ENCODE measurements at regions not wholly inside any gene's neighbourhood (a gene's known extent, or its start where the extent isn't known, plus 50 kb on each side); places are given as distances from the start of the nearest gene placed in this dataset.

DNA sequence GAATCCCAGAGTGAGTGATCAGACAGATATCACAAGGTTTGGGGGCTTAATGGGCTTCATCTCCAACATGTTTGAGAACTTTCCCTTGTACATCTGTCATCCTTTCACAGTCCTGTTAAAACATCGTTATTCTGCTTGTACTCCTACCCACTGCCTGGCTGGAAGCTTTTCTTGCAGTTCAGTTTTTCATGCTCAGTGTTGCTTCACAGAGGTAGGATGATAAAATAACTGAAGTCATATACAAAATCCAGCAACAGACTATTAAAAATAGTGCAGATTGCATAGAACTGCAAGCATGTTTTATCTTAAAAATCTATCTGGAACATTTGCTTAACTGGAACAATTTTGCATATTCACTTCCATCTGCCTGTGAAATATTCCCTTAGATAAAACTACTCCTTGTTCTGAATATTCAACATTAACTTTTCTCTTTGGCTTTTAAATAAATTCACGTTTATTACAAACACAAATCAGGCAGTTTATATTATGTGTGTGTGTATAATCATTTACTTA lies 579.6 kb upstream of the IGFBP7 start:
- 0 out of 2 replicates have a peak, but pooled peaks cover 3% of the 10 kb centered on the region for H3K4me1 ChIP-seq (ENCODE audit: insufficient read depth)
- no peak overlapping the region for H3K4me3 ChIP-seq
- no peak overlapping the region for H3K4me2 ChIP-seq
- Mint-ChIP-seq H3K36me3 (ENCODE audit: low read depth) (peaks cover 23% of the 10 kb centered on the region), H3K27me3 (ENCODE audit: insufficient read depth, low read depth, poor library complexity) (peaks cover 2% of the 10 kb centered on the region), H3K9me3 (peaks cover 21% of the 10 kb centered on the region), H3K27ac (no peak overlapping the region), H3K4me1 (peaks cover 6% of the 10 kb centered on the region; the same call in 1 of the 3 replicates), H3K4me3 (no peak overlapping the region)
- no peaks in the 10 kb centered on the region for H3F3A ChIP-seq (replicated peaks; ENCODE audit: low read depth)
- H3K27ac ChIP-seq (ENCODE audit: low read depth): no peak overlapping the region
- TF ChIP-seq ZNF114 (CRISPR knock-in tag; IDR thresholded peaks at IDR 0.05) (no peak), ZNF331 (CRISPR knock-in tag; IDR thresholded peaks at IDR 0.05; ENCODE audit: low read depth) (no peak), EZH2phosphoT487 (IDR thresholded peaks at IDR 0.05; ENCODE audit: unreplicated experiment) (no peak), STAT1 (IDR thresholded peaks at IDR 0.05; ENCODE audit: unreplicated experiment) (no peak)
- H4K20me1 ChIP-seq (replicated peaks; ENCODE audit: insufficient read depth): no peaks in the 10 kb centered on the region
- no peak overlapping the region for H2AFZ ChIP-seq
- no peaks in the 10 kb centered on the region for H3K36me3 ChIP-seq (ENCODE audit: insufficient read depth)
- H3K9me2 ChIP-seq (ENCODE audit: insufficient read depth): no peaks in the 10 kb centered on the region
- DNase-seq (ENCODE audit: low spot score) (no peak), ATAC-seq (no peak)
- H3K79me2 ChIP-seq (replicated peaks; ENCODE audit: insufficient read depth): no peaks in the 10 kb centered on the region
- no peaks in the 10 kb centered on the region for H3K27me3 ChIP-seq (ENCODE audit: insufficient read depth)

GRCh38 chr4:57682275-57682674 lies 572.1 kb upstream of the IGFBP7 start:
- no peak overlapping the region for H3K4me3 Mint-ChIP-seq
- no peaks in the 10 kb centered on the region; the same call in 2 of the 3 replicates for H3K36me3 Mint-ChIP-seq (ENCODE audit: low read depth)
- TF ChIP-seq ZNF331 (CRISPR knock-in tag; IDR thresholded peaks at IDR 0.05; ENCODE audit: low read depth) (no peak), JUNB (IDR thresholded peaks at IDR 0.05; ENCODE audit: unreplicated experiment) (no peak), ETS1 (IDR thresholded peaks at IDR 0.05) (no peak), CREB1 (CRISPR knock-in tag; IDR thresholded peaks at IDR 0.05; ENCODE audit: low read depth) (no peak), STAT1 (IDR thresholded peaks at IDR 0.05; ENCODE audit: unreplicated experiment) (no peak), EZH2phosphoT487 (IDR thresholded peaks at IDR 0.05; ENCODE audit: unreplicated experiment) (no peak), NANOG (IDR thresholded peaks at IDR 0.05; ENCODE audit: borderline replicate concordance) (no peak)
- TF ChIP-seq, protein P1, sequence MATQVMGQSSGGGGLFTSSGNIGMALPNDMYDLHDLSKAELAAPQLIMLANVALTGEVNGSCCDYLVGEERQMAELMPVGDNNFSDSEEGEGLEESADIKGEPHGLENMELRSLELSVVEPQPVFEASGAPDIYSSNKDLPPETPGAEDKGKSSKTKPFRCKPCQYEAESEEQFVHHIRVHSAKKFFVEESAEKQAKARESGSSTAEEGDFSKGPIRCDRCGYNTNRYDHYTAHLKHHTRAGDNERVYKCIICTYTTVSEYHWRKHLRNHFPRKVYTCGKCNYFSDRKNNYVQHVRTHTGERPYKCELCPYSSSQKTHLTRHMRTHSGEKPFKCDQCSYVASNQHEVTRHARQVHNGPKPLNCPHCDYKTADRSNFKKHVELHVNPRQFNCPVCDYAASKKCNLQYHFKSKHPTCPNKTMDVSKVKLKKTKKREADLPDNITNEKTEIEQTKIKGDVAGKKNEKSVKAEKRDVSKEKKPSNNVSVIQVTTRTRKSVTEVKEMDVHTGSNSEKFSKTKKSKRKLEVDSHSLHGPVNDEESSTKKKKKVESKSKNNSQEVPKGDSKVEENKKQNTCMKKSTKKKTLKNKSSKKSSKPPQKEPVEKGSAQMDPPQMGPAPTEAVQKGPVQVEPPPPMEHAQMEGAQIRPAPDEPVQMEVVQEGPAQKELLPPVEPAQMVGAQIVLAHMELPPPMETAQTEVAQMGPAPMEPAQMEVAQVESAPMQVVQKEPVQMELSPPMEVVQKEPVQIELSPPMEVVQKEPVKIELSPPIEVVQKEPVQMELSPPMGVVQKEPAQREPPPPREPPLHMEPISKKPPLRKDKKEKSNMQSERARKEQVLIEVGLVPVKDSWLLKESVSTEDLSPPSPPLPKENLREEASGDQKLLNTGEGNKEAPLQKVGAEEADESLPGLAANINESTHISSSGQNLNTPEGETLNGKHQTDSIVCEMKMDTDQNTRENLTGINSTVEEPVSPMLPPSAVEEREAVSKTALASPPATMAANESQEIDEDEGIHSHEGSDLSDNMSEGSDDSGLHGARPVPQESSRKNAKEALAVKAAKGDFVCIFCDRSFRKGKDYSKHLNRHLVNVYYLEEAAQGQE (IDR thresholded peaks at IDR 0.05; ENCODE audit: unreplicated experiment): no peak
- TF ChIP-seq, protein P2, sequence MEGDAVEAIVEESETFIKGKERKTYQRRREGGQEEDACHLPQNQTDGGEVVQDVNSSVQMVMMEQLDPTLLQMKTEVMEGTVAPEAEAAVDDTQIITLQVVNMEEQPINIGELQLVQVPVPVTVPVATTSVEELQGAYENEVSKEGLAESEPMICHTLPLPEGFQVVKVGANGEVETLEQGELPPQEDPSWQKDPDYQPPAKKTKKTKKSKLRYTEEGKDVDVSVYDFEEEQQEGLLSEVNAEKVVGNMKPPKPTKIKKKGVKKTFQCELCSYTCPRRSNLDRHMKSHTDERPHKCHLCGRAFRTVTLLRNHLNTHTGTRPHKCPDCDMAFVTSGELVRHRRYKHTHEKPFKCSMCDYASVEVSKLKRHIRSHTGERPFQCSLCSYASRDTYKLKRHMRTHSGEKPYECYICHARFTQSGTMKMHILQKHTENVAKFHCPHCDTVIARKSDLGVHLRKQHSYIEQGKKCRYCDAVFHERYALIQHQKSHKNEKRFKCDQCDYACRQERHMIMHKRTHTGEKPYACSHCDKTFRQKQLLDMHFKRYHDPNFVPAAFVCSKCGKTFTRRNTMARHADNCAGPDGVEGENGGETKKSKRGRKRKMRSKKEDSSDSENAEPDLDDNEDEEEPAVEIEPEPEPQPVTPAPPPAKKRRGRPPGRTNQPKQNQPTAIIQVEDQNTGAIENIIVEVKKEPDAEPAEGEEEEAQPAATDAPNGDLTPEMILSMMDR (conservative IDR thresholded peaks at IDR 0.05; ENCODE audit: low read depth in 2 of 2): no peak

More at GRCh38 chr4:57682275-57682674, 572.1 kb upstream of the IGFBP7 start:
- Histone ChIP-seq H3K79me2 (replicated peaks; ENCODE audit: insufficient read depth) (no peaks in the 10 kb centered on the region), H3K4me1 (ENCODE audit: insufficient read depth) (peaks cover 6% of the 10 kb centered on the region; the same call in 1 of the 2 replicates), H3K36me3 (ENCODE audit: insufficient read depth) (no peaks in the 10 kb centered on the region), H2AFZ (no peak overlapping the region), H3K27me3 (ENCODE audit: insufficient read depth) (no peaks in the 10 kb centered on the region), H3F3A (replicated peaks; ENCODE audit: low read depth) (no peaks in the 10 kb centered on the region), H3K9me2 (ENCODE audit: insufficient read depth) (no peaks in the 10 kb centered on the region), H4K20me1 (replicated peaks; ENCODE audit: insufficient read depth) (no peaks in the 10 kb centered on the region), H3K27ac (ENCODE audit: low read depth) (no peak overlapping the region), H3K4me3 (no peak overlapping the region), H3K4me2 (no peak overlapping the region)
- no peaks in the 10 kb centered on the region; the same call in 2 of the 3 replicates for H3K9me3 Mint-ChIP-seq
- H3K4me1 Mint-ChIP-seq: peaks cover 4% of the 10 kb centered on the region; the same call in 1 of the 3 replicates
- DNase-seq (ENCODE audit: low spot score) (no peak), ATAC-seq (no peak)
- no peak overlapping the region for H3K27ac Mint-ChIP-seq
- no peaks in the 10 kb centered on the region for H3K27me3 Mint-ChIP-seq (ENCODE audit: insufficient read depth, low read depth, poor library complexity)

Measured in GM23338 (cell line).